ENCODE measurements at regions not wholly inside any gene's neighbourhood (a gene's known extent, or its start where the extent isn't known, plus 50 kb on each side); places are given as distances from the start of the nearest gene placed in this dataset.

DNA sequence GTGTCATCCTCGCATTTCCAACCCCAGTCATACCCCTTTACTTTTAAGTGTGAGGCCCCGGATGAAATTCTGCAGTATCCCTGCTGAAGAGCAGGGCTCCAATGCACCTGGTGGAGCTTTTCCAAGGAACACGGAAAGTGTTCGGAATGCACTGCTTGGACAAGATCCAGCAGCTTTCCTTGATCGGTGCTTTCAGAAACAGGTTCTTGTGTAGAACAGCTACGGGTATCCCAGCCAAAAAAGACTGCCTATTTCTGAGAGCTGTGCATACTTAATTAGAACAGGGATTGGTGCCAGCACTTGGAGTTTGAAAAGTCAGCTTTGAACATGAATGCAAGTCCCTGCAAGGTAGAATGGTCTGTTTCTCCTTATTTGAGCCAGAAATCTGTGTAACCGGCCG lies 87.2 kb upstream of the C1QTNF9B start:
- no peak for DNase-seq

DNA sequence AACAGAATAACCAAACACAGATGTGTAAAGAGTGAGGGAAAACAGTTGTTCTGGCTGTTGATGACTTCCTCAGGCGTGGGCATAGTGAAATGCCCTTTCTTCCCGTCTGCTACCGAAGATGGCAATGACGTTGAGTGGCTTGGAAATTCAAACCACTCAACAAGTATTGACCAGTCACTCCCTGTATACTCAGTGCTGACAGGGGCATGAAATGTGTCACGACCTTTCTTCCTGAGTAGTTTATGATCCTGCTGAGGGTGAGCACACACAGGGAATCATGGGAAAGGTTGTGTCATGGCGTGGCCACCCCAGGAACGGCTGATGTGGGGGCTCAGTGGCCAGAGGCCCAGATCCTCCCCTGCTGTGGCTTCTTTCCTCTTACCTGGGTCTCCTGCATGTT lies 87.8 kb upstream of the C1QTNF9B start:
- no peak for DNase-seq

DNA sequence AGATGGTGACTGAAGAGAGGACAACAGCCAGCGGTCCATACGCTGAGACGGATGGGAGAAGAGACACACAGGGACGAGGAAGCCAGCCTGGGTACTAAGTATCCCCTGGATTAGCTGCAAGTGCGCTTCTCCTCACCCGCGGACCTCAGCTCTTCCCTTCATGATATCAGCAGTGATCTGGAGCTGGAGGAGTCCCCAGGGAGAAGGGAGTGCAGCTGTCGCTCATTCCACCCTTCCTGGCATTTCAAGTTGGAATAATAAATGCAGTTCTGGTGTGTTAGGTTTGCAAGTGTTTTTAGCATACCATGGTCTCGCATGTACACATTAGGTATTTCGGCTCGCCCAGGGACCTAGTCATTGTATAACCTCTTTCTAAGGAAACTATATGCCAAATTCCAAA lies 88.5 kb upstream of the C1QTNF9B start:
- DNase-seq = peak; percentile 72 to 91

DNA sequence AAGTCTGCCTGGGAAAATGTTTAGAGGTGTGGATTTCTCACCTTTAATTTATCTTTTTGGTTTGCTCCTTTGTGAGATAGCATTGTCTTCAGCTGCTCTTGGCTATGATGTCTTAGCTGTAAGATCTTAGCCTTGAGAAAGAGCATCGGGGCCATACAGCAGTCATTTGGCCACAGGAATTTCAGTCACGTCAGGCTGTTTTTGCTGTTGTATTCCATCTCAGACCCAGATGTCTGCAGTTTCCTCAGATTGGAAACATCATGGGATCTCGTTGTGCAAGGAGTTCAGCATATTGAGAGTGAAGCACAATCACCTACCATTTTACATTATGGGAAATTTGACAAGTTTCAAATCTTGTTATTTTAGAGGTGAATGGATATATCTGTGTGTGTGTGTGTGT lies 89.3 kb upstream of the C1QTNF9B start:
- no peak for DNase-seq

DNA sequence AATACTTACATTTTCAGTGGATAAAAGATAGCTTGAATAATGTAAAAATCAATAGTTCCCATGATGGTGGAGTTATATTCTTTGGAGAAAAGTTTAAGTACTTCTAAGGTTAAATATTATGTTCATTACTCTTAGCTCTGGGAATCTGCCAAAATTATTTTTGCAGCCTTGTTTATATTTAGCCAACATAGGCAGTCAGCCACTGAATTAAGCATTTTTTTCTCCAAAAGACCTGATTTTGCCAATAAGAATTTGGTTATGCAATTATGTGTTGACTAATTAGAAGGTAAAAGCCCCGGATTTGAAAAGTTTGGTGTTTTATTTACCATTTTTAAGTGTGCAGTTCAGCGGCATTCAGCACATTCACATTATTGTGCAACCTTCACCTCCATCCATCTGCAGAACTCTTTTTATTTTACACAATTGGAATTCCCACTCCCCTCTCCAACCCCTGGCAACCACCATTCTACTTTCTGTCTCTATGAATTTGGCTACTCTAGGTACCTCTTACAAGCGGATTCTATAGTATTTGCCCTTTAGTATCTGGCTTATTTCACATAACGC lies 90.1 kb upstream of the C1QTNF9B start:
- DNase-seq = no peak

DNA sequence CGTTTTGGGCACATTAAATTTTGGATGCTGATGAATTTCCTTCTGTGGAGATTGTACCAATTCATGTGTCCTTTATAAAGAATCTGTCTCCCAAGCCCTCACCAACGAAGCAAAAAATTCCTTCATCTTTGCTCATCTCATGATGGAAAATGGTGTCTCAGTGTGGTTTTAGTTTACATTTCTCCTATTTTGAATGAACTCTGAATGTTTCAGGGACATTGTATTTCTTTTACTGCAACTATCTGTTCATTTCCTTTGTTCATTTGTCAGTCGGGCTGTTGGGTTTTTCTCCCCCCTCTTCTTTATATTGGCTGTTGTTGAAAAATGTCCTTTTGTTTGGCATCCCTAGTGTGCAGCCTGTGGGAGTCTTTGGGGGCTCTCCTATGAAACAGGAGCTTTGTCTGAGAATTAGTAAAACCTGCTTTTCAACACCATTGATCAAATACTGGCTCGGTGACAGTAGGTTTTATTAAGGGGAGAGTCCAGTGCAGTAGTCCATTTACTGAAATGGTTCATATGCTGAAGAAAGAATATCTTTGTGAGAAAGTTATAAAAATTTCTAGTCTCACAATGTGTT lies 91.3 kb upstream of the C1QTNF9B start:
- no peak for DNase-seq

DNA sequence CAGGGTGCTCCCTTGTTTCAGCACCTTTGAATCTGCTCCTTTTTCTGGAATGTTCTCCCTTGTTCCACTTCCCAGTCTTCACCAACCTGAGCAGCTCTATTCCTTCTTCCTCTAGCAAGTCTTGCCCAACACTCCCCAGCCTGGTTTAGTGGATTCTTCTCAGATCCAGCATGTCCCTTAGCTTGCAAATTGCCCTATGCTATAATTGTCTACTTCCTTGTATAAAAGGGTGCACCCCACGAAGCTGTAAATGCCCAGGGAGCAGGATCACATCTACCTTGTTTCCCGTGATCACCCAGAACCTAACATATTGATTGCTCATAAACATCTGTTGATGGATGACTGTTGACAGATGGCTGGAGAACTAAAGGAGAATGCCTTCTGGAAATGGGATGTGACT lies 93.2 kb upstream of the C1QTNF9B start:
- DNase-seq = no peak

DNA sequence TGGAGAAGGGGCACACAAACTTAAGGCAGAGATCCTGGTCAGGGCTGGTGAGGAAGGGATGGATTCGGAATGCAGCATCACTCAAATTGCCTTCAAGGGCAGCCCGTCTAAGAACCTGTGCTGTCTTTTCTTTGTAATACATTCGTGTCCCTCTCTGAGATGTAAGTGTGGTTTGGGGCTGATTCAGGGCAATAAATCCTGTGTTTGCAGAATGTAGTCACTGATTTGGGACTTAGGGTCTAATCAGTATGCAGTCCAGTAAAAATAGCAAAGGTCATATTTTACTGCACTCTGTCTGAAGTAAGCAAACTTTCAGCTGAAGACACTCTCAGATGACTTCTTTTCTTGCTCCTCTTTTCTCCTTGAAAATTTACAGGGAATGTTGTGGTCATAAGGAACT lies 93.8 kb upstream of the C1QTNF9B start:
- no peak for DNase-seq

DNA sequence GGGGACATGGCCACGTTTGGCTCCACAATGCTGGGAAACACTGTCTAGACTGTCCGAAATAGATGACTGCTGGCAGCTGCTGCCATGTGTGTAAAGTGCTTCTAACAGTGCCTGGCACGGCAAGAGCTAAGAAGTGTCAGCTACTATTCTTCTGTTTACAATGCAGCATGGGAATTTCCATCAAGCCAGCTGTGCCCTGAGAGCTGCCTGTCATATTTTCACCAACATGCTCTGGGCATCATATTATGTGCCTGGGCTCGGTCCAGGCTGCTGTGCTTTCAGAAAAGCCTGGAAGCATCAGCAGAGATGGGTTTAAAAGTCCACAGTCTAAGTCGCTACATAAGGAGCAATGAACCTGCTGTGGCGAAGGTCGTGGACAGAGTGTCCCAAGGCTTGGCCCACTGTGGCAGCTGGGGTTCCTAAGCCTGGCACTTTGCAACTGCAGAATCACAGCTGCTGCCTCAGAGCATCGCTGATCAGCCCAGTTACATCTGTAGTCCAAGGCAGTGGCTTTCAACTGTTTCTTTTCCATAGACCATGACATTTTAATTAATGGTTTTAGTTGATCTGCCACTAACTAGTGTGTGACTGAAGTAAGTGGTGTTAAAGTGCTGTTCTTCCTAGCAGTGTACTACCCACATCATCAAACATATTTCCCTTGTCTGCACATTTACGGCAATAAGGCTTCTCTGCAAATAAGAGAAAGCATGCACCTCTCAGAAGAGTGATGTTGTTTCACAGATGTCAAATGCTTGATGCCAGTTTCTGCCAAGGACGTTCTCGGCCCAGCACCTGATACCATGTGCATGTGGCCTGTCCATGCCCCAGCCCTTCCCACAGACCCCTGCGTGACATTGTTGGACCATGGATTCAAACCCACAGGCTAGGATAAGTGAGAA lies 95.7 kb upstream of the C1QTNF9B start:
- no peak for DNase-seq

DNA sequence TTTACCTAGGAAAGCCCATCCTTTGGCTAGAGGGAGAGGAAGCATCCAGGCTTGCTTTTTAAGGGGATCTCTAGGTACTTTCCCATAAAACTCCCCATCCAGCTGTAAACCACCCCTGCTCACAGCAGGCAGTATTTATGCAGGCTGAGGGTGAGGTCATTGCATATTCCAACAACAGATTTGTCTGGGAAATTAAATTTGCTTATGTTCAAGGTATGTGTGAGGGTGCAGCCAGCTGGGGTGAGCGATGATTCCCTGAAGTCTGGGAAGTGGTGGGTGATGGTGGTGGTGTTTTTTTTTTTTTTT lies 96.3 kb upstream of the C1QTNF9B start:
- DNase-seq = peak; percentile 45 to 64

DNA sequence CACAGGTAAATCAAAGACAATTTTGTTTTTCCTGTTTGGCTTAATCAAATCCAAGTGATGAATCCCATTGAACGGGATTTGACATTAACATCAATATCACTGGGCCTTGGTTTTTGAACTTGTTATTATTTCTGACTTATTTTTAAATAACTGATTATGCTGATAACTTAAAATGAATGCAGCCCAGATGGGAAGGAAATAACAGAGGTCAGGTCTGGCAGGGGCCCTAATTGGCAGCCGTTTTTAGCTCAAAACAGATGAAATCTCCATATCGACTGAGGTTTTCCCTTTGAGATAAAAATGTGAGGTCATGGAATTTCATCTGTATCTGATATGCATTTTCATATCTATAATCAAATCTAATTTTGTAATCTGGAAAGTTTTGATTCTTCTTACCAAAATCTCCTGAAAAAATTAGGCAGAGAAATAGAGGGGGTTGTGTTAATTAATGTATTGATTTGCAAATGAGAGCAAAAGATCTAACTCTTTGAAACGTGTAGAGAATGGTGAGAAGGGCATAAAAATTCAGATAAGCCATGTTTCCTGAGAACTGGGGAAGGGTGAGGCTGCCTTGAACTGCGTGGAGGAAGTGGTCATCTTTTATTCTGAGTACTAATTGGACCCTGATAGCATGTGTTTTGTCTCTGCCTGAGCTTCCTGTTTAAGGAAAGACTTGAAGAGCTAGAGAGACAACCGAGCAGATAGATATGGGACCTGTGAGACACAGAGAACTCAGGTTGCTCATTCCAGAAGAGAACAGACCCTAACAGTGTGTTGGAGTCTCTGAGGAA lies 98.2 kb upstream of the C1QTNF9B start:
- no peak for DNase-seq

DNA sequence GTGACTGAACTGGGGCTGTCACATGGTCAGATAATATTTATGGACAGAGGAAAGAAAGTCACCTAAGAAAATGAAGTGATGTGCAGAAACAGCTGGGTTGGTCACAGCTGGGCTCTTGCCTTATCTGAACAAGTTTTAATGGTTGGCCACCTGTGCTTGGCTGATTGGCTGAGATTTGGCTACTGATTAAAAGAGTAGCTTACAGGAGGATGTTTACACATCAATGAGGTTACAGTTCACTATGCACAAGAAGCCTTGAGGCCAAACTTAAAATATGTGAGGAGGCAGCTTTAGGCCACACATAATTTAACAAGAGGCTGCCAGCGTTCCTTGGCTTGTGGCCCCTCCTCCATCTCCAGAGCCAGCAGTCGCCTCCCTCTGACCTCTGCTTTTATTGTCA lies 99.2 kb upstream of the C1QTNF9B start:
- no peak for DNase-seq

DNA sequence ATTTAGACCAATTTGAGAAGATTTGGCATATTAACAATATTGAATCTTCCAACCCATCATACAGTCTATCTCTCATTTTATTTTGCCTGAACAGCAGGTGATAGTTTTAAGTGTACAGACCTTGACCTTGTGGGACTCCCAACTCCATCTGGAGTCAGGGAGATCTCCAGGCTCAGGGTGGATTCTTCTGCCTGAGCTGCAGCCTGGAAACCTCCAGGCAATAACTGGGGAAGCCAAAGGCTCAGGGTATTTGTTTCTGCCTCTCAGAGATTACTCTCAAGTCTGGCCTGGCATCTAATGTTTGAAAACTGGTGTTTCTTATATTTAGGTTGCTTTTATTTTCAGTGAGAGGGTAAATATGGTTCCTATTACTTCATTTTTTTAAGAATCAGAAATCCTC lies 102.1 kb upstream of the C1QTNF9B start:
- peak; percentile 61 to 76 for DNase-seq

DNA sequence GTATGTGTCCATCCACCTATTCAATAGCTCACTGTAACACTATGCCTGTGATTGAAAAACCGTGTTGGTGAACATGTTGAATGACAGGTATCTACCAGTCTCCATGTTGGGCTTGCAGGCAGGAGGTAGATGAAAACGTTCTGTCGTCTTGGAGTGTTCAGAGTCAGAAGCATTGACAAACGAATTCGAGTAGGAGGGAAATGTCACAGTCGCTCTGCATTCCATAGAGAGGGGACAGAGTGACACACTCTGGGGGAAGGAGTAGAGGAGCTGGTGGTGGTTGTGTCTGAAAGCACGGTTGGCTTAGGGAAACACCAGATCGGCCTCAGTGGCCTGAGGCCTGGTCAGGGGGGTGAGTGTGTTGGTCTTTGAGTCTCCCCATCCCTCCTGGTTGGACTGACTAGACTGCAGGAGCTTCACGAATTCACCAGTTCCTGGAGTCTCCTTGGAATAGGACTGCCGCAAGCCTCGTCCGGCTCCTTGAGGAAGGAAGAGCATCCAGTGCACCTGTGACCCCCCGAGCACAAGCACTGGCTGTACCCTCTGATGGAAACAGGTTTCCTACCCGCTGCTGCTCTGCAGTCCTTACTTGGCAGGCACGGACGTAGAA lies 105.0 kb upstream of the C1QTNF9B start:
- DNase-seq = no peak

DNA sequence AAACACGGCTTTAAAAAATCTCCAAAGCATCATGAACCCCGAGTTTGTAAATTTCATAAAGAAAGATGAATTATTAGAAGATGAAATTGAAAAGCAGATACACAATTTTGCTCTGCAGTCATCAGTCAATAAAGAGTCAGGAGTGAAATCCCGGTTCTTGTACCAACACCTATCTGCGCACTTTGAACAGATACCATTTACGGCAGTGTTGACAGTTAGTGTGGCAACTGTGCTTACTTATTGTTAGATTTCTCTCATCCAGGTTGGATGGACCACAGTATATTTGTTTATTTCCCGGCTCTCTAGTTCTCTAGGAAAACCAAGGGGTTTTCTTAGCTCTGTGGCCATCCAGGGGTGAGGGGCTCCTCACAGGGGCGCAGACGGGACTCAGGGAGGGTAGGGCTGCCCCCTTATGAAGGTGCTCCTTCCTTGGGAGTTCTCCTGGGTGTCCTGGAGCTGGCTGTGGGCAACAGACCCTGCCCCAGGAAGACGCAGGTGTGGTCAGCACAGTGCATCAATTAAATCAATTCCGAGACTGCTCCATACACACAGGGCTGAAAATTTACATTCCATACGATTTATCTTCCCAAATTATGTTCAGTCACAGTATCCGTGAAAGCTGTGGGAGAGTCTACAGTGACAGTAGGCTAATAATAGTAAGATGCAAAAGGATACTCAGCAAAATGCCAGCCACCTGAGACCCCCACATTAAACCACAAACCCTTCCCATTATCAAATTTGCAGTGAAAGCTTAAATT lies 107.0 kb upstream of the C1QTNF9B start:
- DNase-seq = no peak

DNA sequence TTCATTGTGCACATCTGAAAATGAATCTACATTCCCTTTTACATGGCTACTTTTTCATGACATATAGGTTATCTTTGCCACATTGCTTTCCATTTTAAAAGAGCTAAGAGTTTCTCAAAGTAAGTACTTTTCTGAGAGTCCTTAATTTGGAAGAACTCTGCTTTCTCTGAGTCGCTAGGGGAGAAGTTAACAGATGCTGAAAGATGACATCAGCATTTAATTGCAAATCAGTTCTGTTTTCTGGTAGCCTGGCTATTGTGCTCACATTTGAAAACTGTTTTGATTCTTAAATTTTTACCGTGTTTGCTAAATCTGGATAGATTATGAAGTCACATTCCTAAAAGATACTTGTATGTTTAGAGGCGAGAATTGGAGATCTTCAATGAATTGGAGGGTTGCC lies 107.7 kb upstream of the C1QTNF9B start:
- no peak for DNase-seq

DNA sequence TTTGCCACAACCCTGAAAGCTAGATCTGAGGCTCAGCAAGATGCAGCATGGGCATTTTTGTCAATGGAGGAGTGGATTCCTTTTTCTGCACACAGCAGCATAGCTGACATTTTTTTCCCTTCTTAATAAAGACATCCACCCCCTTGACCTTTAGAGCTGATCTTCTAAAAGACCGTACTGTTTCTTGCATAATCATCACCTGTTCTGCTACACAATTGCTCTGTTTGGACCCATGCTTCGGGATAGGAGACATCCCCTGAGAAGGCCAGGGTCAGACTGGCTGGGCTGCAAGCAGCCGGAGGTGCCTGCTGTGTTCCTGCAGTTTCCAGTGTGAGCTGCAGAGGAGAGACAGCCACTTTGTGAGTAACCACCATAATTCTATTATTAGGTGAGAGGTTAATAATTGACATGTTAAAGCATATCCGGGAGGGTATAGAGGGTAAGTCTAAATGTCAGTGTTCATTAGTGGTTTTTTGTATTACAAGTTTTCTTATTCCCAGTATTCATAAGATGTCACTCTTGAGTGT lies 108.5 kb upstream of the C1QTNF9B start:
- no peak for DNase-seq

DNA sequence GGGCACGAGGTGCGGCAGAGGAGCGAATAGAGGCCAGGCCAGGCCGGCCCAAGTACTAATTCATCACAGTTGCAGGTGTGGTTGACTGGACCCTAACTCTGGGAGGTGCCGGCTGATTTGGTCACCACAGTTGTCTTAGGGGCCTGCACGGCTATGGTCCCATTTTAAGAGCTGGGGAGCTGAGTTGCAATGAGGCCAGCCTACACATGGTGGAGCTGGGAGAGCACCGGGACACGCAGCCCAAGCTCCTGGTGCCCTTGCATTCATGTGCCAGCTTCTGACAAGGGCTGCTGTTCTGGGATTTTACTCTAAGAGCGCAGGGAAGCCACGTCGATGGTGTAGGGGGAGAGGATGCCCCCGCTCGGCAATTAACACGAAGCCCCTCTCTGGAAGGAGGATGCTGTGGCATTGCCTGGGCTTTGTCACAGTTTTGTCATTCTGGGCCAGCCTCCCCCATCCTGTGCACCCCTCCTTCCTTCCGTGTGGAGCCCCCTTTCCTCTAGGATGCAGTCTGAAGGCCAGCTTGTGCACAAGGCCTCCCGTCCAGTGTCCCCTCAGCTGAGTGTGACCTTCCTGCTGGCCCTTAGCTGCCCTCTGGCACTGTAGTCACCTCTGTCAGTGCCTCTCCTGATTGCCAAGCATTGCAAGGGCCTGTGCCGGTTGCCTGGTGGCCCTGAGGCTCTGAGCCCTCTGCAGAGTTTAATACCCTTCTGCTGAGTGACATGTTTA lies 109.4 kb upstream of the C1QTNF9B start:
- no peak for DNase-seq

DNA sequence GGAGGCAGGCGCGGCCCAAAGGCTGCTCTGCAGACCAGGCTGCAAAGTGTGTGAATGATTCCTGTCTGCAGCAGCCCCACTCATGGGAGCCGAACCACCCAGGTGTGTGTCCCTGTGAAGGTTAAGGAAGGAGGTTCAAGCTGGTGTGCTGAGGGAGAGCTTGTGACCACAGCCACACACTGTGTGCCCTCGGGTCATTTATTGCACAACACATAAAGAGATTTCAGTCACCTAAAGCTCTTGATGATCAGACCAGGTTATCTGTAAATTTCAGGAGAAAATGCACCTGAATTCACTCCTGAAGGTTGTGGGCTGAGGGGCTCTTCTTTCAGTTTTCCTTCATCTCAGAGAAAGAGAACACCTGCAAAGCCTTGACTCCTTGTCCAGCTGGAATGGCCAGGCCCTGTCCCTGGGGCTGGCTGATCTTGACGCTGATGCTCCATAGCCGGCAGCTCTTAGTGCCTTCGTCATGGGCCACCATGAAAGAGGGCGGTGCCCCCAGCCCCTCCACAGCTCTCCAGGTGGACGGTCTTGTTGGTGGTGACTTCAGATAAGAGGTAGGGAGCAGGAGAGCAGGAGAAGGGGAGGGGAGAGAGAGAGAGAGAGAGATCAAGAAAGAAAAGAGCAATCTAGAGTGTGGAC lies 110.8 kb upstream of the C1QTNF9B start:
- DNase-seq = no peak

DNA sequence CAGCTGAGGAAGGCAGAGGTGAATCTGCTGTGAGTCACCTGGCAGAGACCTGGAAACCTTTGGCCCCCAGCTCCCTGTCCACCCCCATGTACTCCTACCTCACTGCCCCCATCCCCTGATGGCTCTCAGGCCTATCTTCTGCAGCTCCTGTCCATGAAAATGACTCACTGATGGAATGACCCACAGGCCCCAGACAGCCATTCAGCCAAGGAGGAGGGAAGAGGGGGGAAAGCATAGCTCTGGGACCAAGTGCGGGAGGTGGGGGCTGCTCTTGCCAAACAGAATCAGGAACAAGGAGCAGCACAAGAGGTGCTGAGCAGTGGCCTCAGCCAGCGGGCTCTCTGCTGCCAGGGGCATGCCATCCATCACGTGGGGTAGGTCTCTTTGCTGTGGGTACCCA lies 111.4 kb upstream of the C1QTNF9B start:
- DNase-seq = no peak

DNA sequence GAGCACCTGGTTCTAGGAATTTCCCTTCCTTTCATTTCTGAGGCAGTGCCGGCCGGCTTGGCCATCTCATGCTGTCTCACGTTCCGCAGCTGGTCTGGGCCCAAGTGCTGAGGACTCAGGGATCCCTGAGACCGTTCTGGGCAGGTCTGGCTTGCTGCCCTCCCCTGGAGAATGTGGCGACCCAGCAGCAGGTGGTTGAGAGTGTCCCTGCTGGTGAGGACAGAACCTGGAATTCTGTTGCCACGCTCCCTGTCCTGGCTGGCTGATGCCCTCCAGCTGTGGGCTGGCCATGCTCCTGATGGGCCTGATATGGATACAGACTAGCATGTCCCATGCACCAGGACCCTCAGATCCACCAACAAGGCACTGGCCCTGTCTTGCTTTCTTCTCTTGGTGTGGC lies 114.0 kb upstream of the C1QTNF9B start:
- DNase-seq = no peak

Measured in NCI-H526 (cell line).